Activated T-cell treated with anti-CD3 and anti-CD28 coated beads, Interleukin-2, amount 50 U/mL, for 48 hours (primary cell): ENCODE measurements at regions not wholly inside any gene's neighbourhood (a gene's known extent, or its start where the extent isn't known, plus 50 kb on each side); places are given as distances from the start of the nearest gene placed in this dataset.

Experiments
- DNase-seq, 2 experiments: peaks; one replicate each; pipeline ENCODE4 v3.0.0-alpha.2; 2020

- DNase-seq = no peak
Measured at GRCh38 chr11:134905928-134906327, 493.9 kb upstream of the B3GAT1 start.

DNA sequence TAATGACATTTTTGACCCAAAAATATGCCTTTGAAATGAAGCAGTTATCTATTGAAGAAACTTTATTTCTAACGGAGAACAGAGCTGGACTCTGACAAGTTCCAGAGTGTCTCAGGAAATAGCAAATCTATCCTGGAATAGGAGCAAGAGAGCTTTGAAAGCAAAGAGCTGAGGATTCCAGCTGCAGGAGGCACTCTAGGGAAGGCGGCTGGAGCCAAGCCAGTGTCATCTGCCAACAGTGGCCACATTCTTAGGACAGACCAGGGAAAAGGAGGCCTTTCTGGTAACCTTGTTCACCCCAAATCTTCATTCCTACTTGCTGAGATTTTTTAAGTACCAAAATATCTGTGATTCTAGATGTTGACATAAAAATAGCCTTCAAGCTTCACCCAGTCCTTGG is 493.5 kb upstream of the B3GAT1 start:
- DNase-seq = no peak

DNA sequence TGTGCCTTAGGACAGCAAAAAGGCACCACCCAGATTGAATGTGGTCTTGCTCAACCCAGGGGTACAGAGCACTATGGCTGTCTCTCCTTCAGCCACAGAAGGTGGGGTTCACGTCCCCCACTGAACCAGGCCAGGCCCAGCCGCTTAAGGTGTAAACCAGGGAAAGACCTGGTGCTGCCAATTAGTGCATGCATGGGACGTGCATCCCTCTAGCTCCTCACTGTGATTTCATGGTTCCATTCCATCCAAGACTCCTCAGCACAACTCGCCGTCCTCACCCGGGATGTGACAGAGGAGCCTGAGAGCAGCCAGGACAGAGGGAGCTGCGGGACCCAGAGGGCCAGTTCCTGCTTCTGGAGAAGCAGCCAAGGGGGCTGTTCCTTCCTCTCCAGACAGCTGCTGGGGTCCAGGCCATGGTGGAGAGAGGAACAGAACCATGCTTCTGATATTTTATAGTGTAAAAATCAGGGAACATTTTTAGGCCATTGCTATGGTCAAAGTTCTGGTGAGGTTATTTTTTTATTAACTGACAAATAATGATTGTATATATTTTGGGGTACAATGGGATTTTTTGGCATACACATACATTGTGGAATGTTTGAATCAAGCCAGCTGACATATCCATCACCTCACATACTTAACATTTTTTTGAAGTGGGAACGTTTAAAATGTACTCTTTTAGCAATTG is 492.2 kb upstream of the B3GAT1 start:
- DNase-seq = no peak

GRCh38 chr11:134901955-134902918 is 490.2 kb upstream of the B3GAT1 start:
- no peak for DNase-seq

DNA sequence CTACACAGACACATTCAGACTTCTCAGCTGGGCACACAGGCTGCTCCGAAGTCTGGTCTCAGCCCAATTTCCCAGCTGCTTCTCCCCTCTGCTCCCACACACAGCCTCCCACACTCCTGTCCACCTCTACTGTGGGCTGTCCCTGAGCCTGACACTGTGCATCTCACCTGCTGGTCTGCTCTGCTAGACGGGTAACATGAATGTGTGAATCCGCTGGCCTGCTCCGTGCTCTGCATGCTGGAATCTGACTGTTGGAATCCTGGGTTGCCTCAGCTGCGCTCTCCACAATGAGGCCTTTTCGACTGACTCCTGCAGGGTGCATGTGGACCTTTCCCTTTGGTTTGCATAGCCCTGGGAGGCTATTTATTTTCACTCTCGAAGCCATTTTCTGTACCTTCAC is 489.5 kb upstream of the B3GAT1 start:
- DNase-seq = no peak

DNA sequence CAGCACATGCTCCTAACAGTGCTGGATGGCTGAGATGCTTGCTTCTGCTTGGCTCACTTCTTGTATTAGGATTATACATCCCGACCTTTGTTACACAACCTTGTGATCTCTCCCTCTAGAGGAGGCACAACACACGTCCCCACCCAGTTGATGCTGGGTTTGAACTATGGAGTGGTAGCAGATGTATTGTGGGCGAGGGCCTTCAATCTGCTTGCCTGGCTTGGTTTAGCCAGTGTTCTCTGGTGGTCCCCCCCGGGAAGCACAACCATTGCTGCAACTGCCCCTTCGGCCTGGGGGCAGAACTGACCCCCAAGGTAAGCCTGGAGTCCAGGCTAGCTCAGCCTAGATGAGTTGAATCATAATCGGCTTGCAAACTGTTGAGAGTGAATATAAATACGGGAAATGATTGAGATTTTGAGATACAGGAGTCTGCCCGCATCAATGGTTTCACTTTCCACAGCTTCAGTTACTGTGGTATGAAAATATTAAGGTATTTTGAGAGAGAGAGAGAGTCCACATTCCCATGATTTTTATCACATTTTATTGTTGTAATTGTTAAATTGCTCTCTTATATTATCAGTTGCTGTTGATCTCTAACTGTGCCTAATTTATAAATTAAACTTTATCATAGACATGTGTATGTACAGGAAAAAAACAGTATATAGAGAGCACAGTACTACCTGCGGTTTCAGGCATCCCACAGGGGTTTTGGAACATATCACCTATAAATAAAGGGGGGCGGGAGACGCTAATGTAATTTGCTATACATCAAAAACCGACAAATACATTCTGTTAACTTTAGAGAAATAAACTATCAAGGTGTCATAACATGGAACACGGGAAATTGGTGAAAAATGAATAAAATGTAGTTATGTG is 482.0 kb upstream of the B3GAT1 start:
- DNase-seq = no peak

DNA sequence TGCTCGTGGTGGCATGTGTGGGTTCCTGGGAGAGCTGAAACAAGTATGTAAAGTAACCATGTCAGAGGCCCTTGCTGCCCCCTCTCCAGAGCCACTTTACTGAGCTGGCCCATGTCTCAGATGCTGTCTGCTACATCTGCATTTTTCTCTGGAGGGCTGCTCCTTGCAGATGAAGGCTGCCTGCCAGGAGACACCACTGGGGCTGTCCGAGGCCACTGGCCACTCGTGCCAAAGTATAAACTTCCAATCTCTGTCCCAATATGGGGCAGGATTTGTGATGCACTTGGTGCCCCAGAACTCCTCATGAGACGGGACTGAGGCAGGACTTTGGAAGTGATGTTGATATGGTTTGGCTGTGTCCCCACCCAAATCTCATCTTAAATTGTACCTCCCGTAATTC is 478.4 kb upstream of the B3GAT1 start:
- DNase-seq = no peak

- DNase-seq = no peak
Measured at GRCh38 chr11:134889832-134890231, 477.8 kb upstream of the B3GAT1 start.

GRCh38 chr11:134888821-134889220 is 476.8 kb upstream of the B3GAT1 start:
- DNase-seq = no peak

DNA sequence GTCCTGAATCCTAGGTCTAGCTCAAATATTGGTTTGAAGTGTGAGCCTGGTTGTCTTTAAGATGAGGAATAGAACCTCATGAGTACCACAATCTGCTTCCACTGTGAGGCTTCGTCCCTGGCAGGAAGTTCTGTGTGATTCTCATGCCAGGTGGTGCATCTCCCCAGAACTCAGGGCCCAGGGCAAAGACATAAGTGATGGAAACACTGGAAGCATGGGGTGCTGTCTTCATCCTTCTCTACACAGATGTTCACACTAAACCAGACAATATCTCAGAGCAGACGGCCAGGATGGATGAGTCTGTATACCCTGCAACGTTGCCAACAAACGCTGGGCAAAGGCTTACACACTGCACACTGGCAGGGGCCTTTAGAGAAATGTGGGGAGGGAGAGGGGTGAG is 475.9 kb upstream of the B3GAT1 start:
- DNase-seq = no peak

- DNase-seq = no peak
Measured at GRCh38 chr11:134883484-134883883, 471.4 kb upstream of the B3GAT1 start.

DNA sequence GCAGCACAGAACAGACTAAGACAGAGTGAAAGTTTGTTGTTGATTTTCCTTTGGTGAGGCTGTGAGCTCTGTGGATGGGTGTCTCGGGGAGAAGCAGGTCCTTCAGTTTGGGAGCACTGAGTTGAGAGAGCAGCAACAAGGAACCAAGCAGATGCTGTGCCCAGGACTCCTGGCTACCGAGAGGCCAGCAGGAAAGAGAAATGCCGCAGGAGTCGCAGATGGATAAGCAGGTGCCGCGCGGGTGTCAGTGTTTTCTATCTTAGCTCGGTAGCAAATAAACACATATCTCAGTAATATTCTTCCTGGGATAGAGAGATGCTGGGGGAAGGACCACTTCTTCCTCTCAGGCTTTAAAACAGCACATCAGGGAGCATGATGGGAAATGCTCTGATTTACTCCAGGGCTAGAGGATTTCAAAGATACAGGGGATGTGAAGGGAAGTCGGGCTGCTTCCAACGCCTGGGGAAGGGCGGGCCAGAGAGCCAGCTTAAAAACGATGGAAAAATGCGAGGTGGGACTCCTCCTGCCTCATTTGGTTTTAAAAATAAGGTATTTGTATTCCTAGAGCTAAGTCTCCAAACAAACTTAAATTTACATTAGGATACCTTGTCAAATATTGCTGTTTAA is 470.7 kb upstream of the B3GAT1 start:
- no peak for DNase-seq

- no peak for DNase-seq
Measured at GRCh38 chr11:134882141-134882540, 470.1 kb upstream of the B3GAT1 start.

- DNase-seq = no peak
Measured at GRCh38 chr11:134880788-134881187, 468.7 kb upstream of the B3GAT1 start.

GRCh38 chr11:134879931-134880330 is 467.9 kb upstream of the B3GAT1 start:
- DNase-seq = no peak

GRCh38 chr11:134879341-134879740 is 467.3 kb upstream of the B3GAT1 start:
- no peak for DNase-seq

DNA sequence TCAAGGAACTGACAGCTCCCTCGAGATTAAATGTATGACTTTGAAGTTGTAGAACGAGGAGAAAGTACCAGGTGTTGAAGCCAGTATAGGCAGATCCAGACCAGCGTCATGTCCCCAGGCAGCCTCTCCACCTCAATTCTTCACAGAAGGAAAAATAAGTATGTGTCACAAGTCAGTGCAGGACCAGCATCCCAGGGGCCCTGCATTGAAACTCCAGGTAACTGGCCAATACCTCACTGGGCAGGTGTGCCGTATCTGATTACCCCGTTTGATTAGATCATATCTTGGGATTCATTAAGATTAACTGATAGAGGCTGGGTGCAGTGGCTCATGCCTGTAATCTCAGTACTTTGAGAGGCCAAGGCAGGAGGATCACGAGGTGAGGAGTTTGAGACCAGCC is 466.7 kb upstream of the B3GAT1 start:
- no peak for DNase-seq

- DNase-seq = no peak
Measured at GRCh38 chr11:134876226-134876625, 464.2 kb upstream of the B3GAT1 start.

- no peak for DNase-seq
Measured at GRCh38 chr11:134866981-134867675, 455.1 kb upstream of the B3GAT1 start.

DNA sequence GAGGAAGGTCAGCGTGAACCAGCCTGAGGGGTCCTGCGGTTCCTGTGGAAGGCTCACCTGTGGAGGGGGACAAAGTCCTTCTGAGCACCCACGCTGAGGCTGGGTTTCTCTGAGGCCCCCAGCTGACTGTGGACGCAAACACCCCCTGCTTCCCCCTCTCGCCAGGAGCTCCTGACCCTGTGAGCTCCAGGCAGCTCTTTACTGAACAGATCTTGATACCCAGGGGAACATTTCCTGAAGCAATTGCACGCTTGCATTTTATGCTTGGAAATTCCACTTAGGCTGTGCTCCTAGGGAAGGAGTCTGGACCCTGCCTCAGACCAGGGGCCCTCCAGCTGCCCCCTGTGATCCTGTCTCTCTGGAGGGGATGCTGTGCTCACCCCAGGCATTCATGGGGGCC is 454.2 kb upstream of the B3GAT1 start:
- DNase-seq = no peak

- DNase-seq = no peak
Measured at GRCh38 chr11:134864968-134865305, 452.9 kb upstream of the B3GAT1 start.
